H9 (cell line): ENCODE measurements at regions not wholly inside any gene's neighbourhood (a gene's known extent, or its start where the extent isn't known, plus 50 kb on each side); places are given as distances from the start of the nearest gene placed in this dataset.

Experiments used
- DNase-seq: peaks from one replicate; pipeline ENCODE4 v3.0.0-alpha.2; 2017
- H2AFZ ChIP-seq: one replicate; pipeline ENCODE4 v1.6.1; 2013; ENCODE audit warnings: mild to moderate bottlenecking, low read length, control low read depth, moderate library complexity
- H2AK5ac ChIP-seq: 2 replicates; pipeline ENCODE4 v1.6.1; 2013; ENCODE audit warnings: low read length, control low read depth, mixed read lengths; ENCODE audit not compliant: insufficient read length
- H2BK120ac ChIP-seq: one replicate; pipeline ENCODE4 v1.6.1; 2013; ENCODE audit warnings: low read depth, mild to moderate bottlenecking, low read length, control low read depth, inconsistent platforms; ENCODE audit not compliant: poor library complexity, severe bottlenecking
- H2BK12ac ChIP-seq: 2 replicates; pipeline ENCODE4 v1.6.1; 2013; ENCODE audit warnings: low read length, control low read depth, mixed read lengths, low read depth; ENCODE audit not compliant: insufficient read length
- H2BK15ac ChIP-seq: 2 replicates; pipeline ENCODE4 v1.6.1; 2013; ENCODE audit warnings: low read depth, low read length, control low read depth
- H2BK20ac ChIP-seq: one replicate; pipeline ENCODE4 v1.6.1; 2013; ENCODE audit warnings: low read depth, mild to moderate bottlenecking, low read length, control low read depth, inconsistent platforms; ENCODE audit not compliant: poor library complexity, severe bottlenecking
- H2BK5ac ChIP-seq: 2 replicates; pipeline ENCODE4 v1.6.1; 2013; ENCODE audit warnings: low read length, control low read depth, mixed read lengths; ENCODE audit not compliant: insufficient read length
- H3K14ac ChIP-seq: 2 replicates; pipeline ENCODE4 v1.6.1; 2013; ENCODE audit warnings: low read length, control low read depth; ENCODE audit not compliant: insufficient read depth
- H3K18ac ChIP-seq: 2 replicates; pipeline ENCODE4 v1.6.1; 2013; ENCODE audit warnings: low read depth, mild to moderate bottlenecking, mixed read lengths, low read length, control low read depth; ENCODE audit not compliant: insufficient read length
- H3K23ac ChIP-seq: 2 replicates; pipeline ENCODE4 v1.6.1; 2013; ENCODE audit warnings: low read length, control low read depth, mixed read lengths, low read depth; ENCODE audit not compliant: insufficient read length
- H3K23me2 ChIP-seq: 2 replicates; pipeline ENCODE4 v1.6.1; 2013; ENCODE audit warnings: low read depth, mild to moderate bottlenecking, mixed read lengths, low read length, control low read depth; ENCODE audit not compliant: insufficient read length, poor library complexity, severe bottlenecking
- H3K27ac ChIP-seq: 2 replicates; pipeline ENCODE4 v1.5.1; 2013; ENCODE audit warnings: low read length, control low read depth, mixed read lengths, low read depth; ENCODE audit not compliant: insufficient read length
- H3K27me3 ChIP-seq: 2 replicates; pipeline ENCODE4 v1.6.1; 2013; ENCODE audit warnings: low read length, control low read depth, inconsistent platforms; ENCODE audit not compliant: insufficient read depth
- H3K4ac ChIP-seq: 2 replicates; pipeline ENCODE4 v1.6.1; 2013; ENCODE audit warnings: low read depth, mild to moderate bottlenecking, control low read depth, inconsistent platforms, low read length, moderate library complexity
- H3K4me1 ChIP-seq: 2 replicates; pipeline ENCODE4 v1.6.1; 2013; ENCODE audit warnings: low read length, control low read depth, inconsistent platforms; ENCODE audit not compliant: insufficient read depth
- H3K4me2 ChIP-seq: 2 replicates; pipeline ENCODE4 v1.6.1; 2013; ENCODE audit warnings: low read length, control low read depth, mixed read lengths; ENCODE audit not compliant: insufficient read length, insufficient read depth
- H3K56ac ChIP-seq: 2 replicates; pipeline ENCODE4 v1.6.1; 2013; ENCODE audit warnings: low read depth, mild to moderate bottlenecking, mixed read lengths, low read length, control low read depth; ENCODE audit not compliant: insufficient read length
- H3K79me1 ChIP-seq: 2 replicates; pipeline ENCODE4 v1.6.1; 2013; ENCODE audit warnings: low read depth, mild to moderate bottlenecking, moderate library complexity, low read length, control low read depth, inconsistent platforms; ENCODE audit not compliant: insufficient read depth, poor library complexity, severe bottlenecking
- H3K79me2 ChIP-seq: 2 replicates; pipeline ENCODE4 v1.6.1; 2013; ENCODE audit warnings: low read length, control low read depth, inconsistent platforms; ENCODE audit not compliant: insufficient read depth
- H3K9ac ChIP-seq: 2 replicates; pipeline ENCODE4 v1.6.1; 2013; ENCODE audit warnings: low read length, control low read depth, mixed read lengths; ENCODE audit not compliant: insufficient read length; ENCODE audit errors: extremely low read depth
- H3K9me3 ChIP-seq: one replicate; pipeline ENCODE4 v1.6.1; 2013; ENCODE audit warnings: low read depth, low read length, inconsistent platforms; ENCODE audit not compliant: control insufficient read depth
- H3T11ph ChIP-seq: one replicate; pipeline ENCODE4 v1.6.1; 2013; ENCODE audit warnings: mild to moderate bottlenecking, low read length, control low read depth, inconsistent platforms
- H4K20me1 ChIP-seq: one replicate; pipeline ENCODE4 v1.6.1; 2013; ENCODE audit not compliant: control insufficient read depth, insufficient read length, insufficient read depth
- H4K5ac ChIP-seq: 2 replicates; pipeline ENCODE4 v1.6.1; 2013; ENCODE audit warnings: low read depth, mild to moderate bottlenecking, mixed read lengths, low read length, control low read depth; ENCODE audit not compliant: insufficient read length
- H4K8ac ChIP-seq: replicated peaks from 2 replicates; pipeline ENCODE4 v1.6.1; 2013; ENCODE audit warnings: low read length, control low read depth, mixed read lengths, low read depth; ENCODE audit not compliant: insufficient read length
- H4K91ac ChIP-seq: 2 replicates; pipeline ENCODE4 v1.6.1; 2013; ENCODE audit warnings: low read depth, mild to moderate bottlenecking, moderate library complexity, mixed read lengths, low read length, control low read depth; ENCODE audit not compliant: insufficient read length
- H3K27ac Mint-ChIP-seq, 3 experiments: 2 replicates in 2 of 3; 3 replicates in 1 of 3; pipeline ENCODE4 v1.8.0; 2020 to 2021; ENCODE audit warnings: mixed read lengths in 3 of 3, mild to moderate bottlenecking in 1 of 3, moderate library complexity in 1 of 3
- H3K27me3 Mint-ChIP-seq: 2 replicates; pipeline ENCODE4 v1.8.0; 2021; ENCODE audit warnings: low read depth, mild to moderate bottlenecking, moderate library complexity, mixed read lengths
- H3K36me3 Mint-ChIP-seq, 3 experiments: 2 replicates in 2 of 3; 3 replicates in 1 of 3; pipeline ENCODE4 v1.8.0; 2020 to 2021; ENCODE audit warnings: low read depth in 3 of 3, mixed read lengths in 3 of 3; ENCODE audit not compliant: insufficient read depth in 1 of 3
- H3K4me1 Mint-ChIP-seq, 2 experiments: 2 replicates each; pipeline ENCODE4 v1.8.0; 2020; ENCODE audit warnings: mixed read lengths in 2 of 2
- H3K4me3 Mint-ChIP-seq, 2 experiments: 2 replicates in 1 of 2; 3 replicates in 1 of 2; pipeline ENCODE4 v1.8.0; 2020 to 2021; ENCODE audit warnings: mild to moderate bottlenecking in 2 of 2, mixed read lengths in 2 of 2, moderate library complexity in 1 of 2
- H3K9me3 Mint-ChIP-seq, 2 experiments: 2 replicates in 1 of 2; 3 replicates in 1 of 2; pipeline ENCODE4 v1.8.0; 2020; ENCODE audit warnings: mild to moderate bottlenecking in 2 of 2, mixed read lengths in 2 of 2, moderate library complexity in 1 of 2
- WGBS: extraction: QIAGEN DNeasy Blood & Tissue Kit; methylation state at CpG from one replicate; pipeline ENCODE4 v1.1.7; 2013; ENCODE audit warnings: missing lambda C conversion rate, low lambda C conversion rate, mixed read lengths; ENCODE audit not compliant: insufficient read length; ENCODE audit errors: extremely low coverage; 5-methylcytosine and 5-hydroxymethylcytosine counted together
- TF ChIP-seq, protein P1 (sequence below): fragments of 200-600 bp; sonication (generic); conservative IDR thresholded peaks from 3 replicates; pipeline ENCODE4 v1.8.0; 2021; ENCODE audit warnings: antibody characterized with exemption, mild to moderate bottlenecking

- no peak for DNase-seq
- Histone ChIP-seq H2BK120ac (no peak overlapping the region), H4K91ac (no peak overlapping the region), H4K20me1 (no peaks in the 10 kb centered on the region), H3K23me2 (no peaks in the 10 kb centered on the region), H4K8ac (no peak overlapping the region), H3K9me3 (no peaks in the 10 kb centered on the region), H2AFZ (no peak overlapping the region), H4K5ac (no peak overlapping the region), H3K27ac (no peak overlapping the region), H2BK20ac (no peak overlapping the region), H3K56ac (no peak overlapping the region), H3K14ac (no peak overlapping the region), H3K79me1 (no peaks in the 10 kb centered on the region), H3K4me2 (no peak overlapping the region), H3K9ac (no peak overlapping the region), H3K79me2 (no peaks in the 10 kb centered on the region), H2BK5ac (no peak overlapping the region), H3T11ph (no peak overlapping the region), H3K4ac (no peak overlapping the region), H3K4me1 (no peaks in the 10 kb centered on the region), H2BK15ac (no peak overlapping the region), H3K18ac (no peak overlapping the region), H2AK5ac (no peak overlapping the region), H3K27me3 (no peaks in the 10 kb centered on the region), H3K23ac (no peak overlapping the region), H2BK12ac (no peak overlapping the region)
- H3K4me1 Mint-ChIP-seq, result peaks cover 8 to 11% of the 10 kb centered on the region in 2 experiments
- H3K36me3 Mint-ChIP-seq, result peaks cover 2 to 7% (median 6%) of the 10 kb centered on the region in 3 experiments; a peak in 5 of 7 replicates
- H3K9me3 Mint-ChIP-seq, result peaks cover 12 to 13% of the 10 kb centered on the region in 2 experiments
- peaks cover 2% of the 10 kb centered on the region for H3K27me3 Mint-ChIP-seq
- H3K4me3 Mint-ChIP-seq, result no peak overlapping the region
- no peak overlapping the region for H3K27ac Mint-ChIP-seq
- TF ChIP-seq, protein P1, sequence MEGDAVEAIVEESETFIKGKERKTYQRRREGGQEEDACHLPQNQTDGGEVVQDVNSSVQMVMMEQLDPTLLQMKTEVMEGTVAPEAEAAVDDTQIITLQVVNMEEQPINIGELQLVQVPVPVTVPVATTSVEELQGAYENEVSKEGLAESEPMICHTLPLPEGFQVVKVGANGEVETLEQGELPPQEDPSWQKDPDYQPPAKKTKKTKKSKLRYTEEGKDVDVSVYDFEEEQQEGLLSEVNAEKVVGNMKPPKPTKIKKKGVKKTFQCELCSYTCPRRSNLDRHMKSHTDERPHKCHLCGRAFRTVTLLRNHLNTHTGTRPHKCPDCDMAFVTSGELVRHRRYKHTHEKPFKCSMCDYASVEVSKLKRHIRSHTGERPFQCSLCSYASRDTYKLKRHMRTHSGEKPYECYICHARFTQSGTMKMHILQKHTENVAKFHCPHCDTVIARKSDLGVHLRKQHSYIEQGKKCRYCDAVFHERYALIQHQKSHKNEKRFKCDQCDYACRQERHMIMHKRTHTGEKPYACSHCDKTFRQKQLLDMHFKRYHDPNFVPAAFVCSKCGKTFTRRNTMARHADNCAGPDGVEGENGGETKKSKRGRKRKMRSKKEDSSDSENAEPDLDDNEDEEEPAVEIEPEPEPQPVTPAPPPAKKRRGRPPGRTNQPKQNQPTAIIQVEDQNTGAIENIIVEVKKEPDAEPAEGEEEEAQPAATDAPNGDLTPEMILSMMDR, result no peak
- WGBS, result no CpG with 5 or more reads among the region's 5 CpGs
Observed at GRCh38 chr17:27366437-27366836, 72.5 kb downstream of the WSB1 start.
